Renal cortical epithelial cell (primary cell): ENCODE measurements at regions not wholly inside any gene's neighbourhood (a gene's known extent, or its start where the extent isn't known, plus 50 kb on each side); places are given as distances from the start of the nearest gene placed in this dataset.
"Not testable (repeated sequence)": the region's sequence is repeated elsewhere in the genome, so short reads cannot be mapped to it uniquely, and the experiment has no call there.

Source experiments
- DNase-seq: peaks from one replicate; pipeline ENCODE4 v3.0.0-alpha.2; 2011; ENCODE audit warnings: low read depth

GRCh38 chr7:81478664-81479063, 291.2 kb downstream of the HGF start:
- DNase-seq: peak; percentile 59

- DNase-seq: not testable (repeated sequence)
These were observed 291.6 kb downstream of the HGF start for GRCh38 chr7:81478201-81478600.

- no peak for DNase-seq
These were observed 296.6 kb downstream of the HGF start for GRCh38 chr7:81473236-81473635.

GRCh38 chr7:81470724-81471379, 299.0 kb downstream of the HGF start:
- DNase-seq: no peak

GRCh38 chr7:81469869-81470723, 299.8 kb downstream of the HGF start:
- DNase-seq: peak; percentile 65

GRCh38 chr7:81469153-81469868, 300.5 kb downstream of the HGF start:
- DNase-seq: no peak

- DNase-seq: no peak
These were observed 301.3 kb downstream of the HGF start for GRCh38 chr7:81468526-81468925.

GRCh38 chr7:81467964-81468363, 301.9 kb downstream of the HGF start:
- no peak for DNase-seq

GRCh38 chr7:81462672-81463071, 307.2 kb downstream of the HGF start:
- peak; percentile 15 for DNase-seq

- DNase-seq: no peak
These were observed 309.4 kb downstream of the HGF start for GRCh38 chr7:81460250-81461045.

GRCh38 chr7:81459485-81459884, 310.4 kb downstream of the HGF start:
- no peak for DNase-seq

GRCh38 chr7:81457852-81458522, 311.9 kb downstream of the HGF start:
- DNase-seq: peak; percentile 54

- DNase-seq: not testable (repeated sequence)
These were observed 316.1 kb downstream of the HGF start for GRCh38 chr7:81453770-81454169.

GRCh38 chr7:81449105-81449504, 320.7 kb downstream of the HGF start:
- DNase-seq: no peak

- DNase-seq: peak; percentile 73
These were observed 322.4 kb downstream of the HGF start for GRCh38 chr7:81447351-81447952.

- DNase-seq: no peak
These were observed 323.6 kb downstream of the HGF start for GRCh38 chr7:81446212-81446611.

GRCh38 chr7:81445462-81445861, 324.4 kb downstream of the HGF start:
- DNase-seq: no peak

GRCh38 chr7:81441750-81442149, 328.1 kb downstream of the HGF start:
- no peak for DNase-seq

GRCh38 chr7:81439591-81439990, 330.3 kb downstream of the HGF start:
- no peak for DNase-seq

GRCh38 chr7:81437160-81437559, 332.7 kb downstream of the HGF start:
- not testable (repeated sequence) for DNase-seq
